ENCODE measurements at regions not wholly inside any gene's neighbourhood (a gene's known extent, or its start where the extent isn't known, plus 50 kb on each side); places are given as distances from the start of the nearest gene placed in this dataset.

DNA sequence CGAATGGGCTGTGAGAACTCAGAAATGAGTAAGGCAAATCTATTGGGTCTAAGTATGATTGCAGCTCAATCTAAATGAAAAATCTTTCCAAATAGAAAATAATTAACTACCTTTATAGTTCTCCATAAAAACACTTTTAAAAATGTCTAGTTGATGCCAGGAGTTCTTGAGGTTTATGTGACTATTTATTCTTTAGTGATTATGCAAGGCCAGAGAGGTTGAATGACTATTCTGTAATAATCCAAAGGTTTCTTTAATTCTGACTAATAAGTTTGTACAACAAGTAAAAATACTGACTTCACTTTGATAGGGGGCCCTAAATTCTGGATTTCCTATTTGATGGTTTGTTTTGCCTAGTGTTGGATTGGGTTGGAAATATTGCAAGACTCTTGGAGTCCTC is 461.2 kb downstream of the EPM2A start:
- no peak for TF ChIP-seq ZNF274 (IDR thresholded peaks at IDR 0.05; ENCODE audit: low read depth, low read length)
- TF ChIP-seq SUZ12 (IDR thresholded peaks at IDR 0.05; ENCODE audit: extremely low read depth, insufficient read depth, insufficient read length), result no peak

Measured in NT2/D1 (cell line).